HG02852 (cell line): ENCODE measurements at regions not wholly inside any gene's neighbourhood (a gene's known extent, or its start where the extent isn't known, plus 50 kb on each side); places are given as distances from the start of the nearest gene placed in this dataset.

Experiments used
- ATAC-seq: cut with Tn5 transposase; IDR thresholded peaks from one replicate; pipeline ENCODE4 v1.9.1; 2021; ENCODE audit warnings: mild to moderate bottlenecking, moderate library complexity; ENCODE audit not compliant: unreplicated experiment

DNA sequence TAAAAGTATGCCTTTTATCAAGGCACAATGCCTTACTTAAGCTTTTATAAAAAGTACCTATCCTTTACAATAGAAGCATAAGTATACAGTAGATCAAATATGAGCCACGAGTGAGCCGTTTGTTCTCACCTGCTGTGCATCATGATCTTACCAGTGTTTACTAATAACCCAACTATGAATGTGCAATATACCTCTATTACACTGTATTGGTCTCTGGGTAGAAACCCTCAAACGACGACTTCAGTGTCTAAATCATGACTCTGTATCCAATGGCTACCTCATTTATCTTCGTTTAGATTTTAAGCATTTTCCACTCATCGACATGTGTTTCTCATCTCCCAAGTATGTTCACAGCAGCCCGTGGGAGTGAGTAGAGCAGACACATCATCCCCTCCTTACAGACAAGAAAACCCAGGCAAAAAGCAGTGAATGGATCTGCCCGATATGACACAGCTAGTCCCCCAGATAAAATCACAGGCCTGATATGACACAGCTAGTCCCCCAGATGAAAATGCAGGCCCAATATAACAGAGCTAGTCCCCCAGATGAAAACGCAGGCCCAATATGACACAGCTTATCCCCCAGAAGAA is 279.8 kb downstream of the TNS1 start:
- ATAC-seq, result no peak

- ATAC-seq, result no peak
Observed at GRCh38 chr2:217717646-217718045, 285.1 kb downstream of the TNS1 start.

DNA sequence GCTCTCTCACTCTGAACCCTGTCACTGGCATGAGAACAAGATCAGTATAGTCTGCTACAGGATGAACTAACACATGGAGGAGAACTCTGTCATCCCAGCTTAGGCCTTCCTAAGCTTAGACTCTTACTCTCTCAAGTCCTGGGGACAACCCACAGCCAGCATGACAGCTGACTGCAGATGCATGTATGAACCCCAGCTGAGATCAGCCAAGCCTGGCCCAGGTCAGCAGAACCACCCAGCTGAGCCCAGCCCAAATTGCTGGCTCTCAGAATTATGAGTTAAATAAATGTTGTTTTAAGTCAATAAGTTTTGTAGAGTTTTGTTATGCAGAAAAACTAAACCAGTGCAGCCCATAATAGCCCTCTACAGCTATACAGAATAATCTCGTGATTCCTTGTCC is 287.3 kb downstream of the TNS1 start:
- no peak for ATAC-seq

DNA sequence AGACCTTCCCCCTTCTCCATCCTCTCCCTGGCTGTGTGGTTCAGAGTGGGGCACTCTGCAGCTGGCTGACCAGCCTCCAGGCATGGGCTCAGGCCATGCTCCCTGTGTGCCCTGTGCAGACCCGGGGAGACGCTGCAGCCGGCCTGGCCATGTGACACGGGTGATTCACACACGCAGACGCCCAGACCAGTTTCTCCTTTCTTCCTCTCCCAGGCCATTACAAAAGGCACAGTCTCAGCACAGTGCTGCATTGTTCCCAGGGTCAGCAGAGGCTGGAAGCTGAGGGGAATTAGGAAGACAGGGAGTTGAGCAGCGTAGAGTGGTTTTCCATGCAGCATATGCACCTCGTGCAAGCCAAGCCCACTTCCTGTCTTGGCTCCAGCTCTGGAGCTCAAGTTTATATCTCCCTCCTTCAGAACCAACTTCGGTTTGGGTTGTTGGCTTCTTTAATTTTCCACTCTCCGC is 288.5 kb downstream of the TNS1 start:
- no peak for ATAC-seq

DNA sequence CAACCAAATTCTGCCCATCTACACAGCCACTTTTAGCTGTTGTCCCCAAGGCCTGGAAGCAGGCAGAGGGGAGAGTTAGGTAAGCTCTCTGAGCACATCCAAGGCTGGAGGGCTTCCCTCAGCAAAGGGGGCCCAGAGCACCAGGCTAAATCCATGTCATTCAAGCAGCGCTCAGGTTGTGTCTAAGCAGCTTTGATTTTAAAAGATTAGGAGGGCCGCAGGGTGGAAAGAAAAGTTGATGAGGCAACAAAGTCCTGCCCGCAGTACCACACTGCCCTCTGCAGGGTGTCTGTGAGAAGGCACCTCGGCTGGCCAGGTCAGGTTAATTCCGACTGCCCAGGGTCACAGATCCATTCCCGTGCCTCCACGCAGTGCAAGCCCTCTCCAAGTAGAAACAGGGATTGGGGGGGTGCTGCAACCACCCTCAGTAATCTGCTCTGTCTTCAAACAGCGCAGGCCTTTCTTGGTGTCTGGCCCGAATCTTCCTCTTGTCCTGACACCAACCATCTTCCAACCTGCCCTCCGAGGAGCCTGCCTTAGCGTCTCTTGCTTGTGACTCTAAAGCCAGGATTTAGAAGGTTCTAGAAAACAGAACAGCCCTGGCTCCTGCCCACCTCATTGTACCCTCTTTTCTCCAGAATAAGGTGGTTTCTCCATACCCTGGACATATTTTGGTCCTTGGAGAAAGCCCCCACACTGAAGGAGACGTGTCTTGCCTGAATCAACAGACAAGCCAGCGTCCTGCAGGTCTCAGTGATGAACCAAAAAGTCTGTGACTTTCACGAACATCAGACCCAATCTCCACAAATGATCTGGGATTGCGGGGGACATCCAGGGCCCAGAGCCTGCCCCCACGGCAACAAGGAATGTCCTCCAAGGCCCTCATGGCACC is 289.2 kb downstream of the TNS1 start:
- peak; percentile 65 for ATAC-seq

DNA sequence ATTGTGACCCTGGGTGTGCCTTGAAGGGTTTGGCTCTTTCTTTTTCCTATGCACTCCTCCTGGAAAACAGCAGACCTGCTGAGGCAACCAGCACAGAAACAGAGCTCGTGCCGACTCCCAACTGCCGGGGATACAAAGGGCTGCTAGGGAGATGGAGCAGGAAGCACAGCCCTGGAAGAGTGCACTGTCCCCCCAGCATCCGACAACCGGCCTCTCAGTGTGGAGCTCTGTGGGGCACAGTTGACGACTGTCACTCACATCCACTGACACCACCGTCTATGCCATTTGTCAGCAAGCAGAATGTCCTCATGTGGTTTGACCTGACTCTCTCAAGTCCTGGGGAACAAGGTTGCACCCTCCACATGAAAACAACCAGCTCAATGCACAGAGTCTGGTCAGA is 290.4 kb downstream of the TNS1 start:
- ATAC-seq, result no peak

- ATAC-seq, result no peak
Observed at GRCh38 chr2:217711188-217711587, 291.6 kb downstream of the TNS1 start.

- ATAC-seq, result no peak
Observed at GRCh38 chr2:217710211-217710765, 292.5 kb downstream of the TNS1 start.

DNA sequence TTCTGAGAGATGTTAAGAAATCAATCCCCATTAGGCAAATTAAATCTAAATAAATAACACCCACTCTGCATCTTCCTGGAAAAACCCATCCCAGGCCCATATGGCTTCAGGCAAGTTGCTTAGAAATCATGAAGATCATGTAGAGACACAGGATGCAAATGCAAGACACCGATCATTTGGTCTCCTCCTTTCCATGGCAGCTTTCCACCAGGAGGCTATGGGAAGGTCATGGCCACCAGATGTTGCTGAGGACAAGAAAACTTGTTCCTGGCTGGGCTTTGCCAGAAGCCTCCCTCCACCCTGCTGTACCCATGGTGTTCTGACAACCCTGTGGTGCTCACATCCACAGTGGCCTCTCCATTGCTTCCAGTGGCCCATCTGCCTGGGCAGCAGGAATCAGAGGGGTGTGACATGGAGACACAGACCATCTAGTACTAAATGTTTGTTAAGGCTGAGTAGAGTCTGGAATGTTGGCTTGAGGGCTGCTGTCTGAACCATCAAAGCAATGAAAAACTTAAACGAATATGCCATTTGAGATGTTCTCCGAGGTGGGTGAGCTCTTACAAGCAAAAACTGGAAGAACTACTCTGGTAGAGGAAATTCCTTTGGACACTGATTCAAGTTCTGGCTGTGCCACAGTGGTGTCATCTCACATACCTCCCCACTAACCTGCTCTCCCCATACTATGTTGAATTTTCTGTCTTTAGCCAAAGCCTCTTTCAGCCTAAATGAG is 293.2 kb downstream of the TNS1 start:
- no peak for ATAC-seq

- ATAC-seq, result no peak
Observed at GRCh38 chr2:217707131-217707611, 295.6 kb downstream of the TNS1 start.

GRCh38 chr2:217706513-217706912 is 296.3 kb downstream of the TNS1 start:
- ATAC-seq, result no peak

DNA sequence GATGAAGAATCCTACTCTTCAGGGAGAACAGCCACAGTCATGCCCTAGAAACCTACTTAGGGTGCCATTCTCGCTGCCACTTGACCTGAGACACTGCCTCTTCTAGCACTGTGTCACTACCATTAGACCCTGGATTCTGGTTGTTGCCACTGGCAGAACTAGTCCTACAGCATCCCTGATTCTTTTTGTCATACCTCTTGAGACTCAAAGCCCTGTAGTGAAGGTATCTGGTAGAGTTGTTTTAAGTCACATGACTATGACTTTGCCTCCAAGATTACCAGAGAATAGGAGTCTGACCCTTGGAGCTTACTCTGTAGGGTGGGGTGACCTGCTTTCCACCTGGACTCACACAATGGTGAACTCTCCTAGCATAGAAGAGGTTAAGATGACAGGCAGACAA is 296.7 kb downstream of the TNS1 start:
- no peak for ATAC-seq

GRCh38 chr2:217705461-217705860 is 297.3 kb downstream of the TNS1 start:
- no peak for ATAC-seq

DNA sequence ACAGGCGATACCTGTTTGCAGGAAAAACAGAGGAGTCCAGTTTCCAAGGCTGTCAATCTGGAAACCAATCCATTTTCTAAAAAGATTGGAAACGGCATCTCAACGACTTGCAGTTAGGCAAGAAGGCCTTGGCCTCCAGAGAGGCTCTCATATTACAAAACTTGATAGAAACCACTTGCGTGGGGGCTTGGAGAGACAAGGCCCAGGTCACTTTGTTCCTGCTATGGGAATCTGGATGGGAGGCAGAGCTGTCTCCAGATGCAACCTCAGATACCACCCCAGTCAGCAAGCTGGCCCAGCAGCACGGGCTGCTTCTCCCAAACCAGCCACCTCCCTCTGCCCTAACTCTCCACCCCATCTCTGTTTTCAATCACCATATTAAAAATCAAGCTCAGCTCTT is 298.8 kb downstream of the TNS1 start:
- no peak for ATAC-seq

DNA sequence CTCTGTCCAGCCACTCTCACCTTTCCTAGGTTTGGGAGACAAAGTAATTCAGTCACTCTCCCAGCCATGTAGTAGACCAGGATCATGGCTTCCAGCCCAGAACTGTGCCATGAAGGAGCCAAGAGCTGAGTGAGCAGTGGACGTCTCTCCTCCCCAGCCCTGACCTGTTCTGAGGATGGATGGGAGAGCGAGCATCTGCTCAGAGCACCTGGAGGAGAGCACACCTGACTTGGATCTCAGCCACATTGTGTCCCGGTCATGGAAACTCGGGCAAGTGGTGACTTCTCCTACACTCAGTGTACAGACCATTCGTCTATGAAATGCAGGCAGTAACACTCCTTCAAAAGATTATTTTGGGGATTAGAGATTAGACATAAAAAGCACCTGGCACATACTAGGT is 299.7 kb downstream of the TNS1 start:
- no peak for ATAC-seq

GRCh38 chr2:217701622-217702021 is 301.2 kb downstream of the TNS1 start:
- ATAC-seq, result no peak

GRCh38 chr2:217698691-217699090 is 304.1 kb downstream of the TNS1 start:
- ATAC-seq, result no peak

DNA sequence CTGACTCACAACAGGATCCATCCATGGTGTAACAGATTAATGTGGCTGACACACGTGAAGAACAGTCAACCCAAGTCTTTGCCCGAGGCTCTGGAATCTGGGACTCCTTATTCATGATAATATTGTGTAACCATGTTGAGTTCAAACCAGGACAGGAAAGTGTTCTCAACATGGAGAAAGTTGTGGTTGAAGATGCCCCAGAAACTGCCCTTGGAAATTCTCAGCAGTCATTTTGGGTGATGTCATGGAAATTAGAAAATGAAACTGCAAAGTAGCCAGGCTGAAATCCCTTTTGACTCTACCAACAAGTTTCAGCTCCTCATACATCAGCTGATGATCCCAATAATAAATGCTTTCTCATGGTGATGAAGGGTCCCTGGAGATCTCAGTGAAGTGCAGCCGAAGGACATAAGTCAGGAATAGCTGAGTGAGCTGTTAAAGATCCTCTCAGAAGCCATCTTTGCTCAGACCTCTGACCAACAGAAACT is 307.7 kb downstream of the TNS1 start:
- no peak for ATAC-seq

DNA sequence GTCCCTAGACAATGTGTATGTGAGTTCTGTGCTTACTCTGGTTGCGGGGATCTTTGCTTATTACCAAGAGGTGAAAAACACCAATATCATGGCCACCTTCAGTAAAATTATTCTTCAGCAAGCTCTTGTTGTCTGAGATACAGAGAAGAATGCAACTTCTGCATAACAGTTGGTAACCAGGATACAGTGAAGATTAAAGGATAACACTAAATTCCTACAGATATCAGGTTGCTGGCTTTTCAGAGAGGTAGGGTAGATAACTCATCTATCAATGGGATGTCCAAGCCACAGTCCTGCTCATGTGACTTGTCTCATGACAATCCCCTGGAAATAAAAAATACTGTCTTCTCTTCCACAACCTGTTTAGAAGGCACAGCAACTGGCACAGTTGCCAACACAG is 308.5 kb downstream of the TNS1 start:
- ATAC-seq, result no peak

DNA sequence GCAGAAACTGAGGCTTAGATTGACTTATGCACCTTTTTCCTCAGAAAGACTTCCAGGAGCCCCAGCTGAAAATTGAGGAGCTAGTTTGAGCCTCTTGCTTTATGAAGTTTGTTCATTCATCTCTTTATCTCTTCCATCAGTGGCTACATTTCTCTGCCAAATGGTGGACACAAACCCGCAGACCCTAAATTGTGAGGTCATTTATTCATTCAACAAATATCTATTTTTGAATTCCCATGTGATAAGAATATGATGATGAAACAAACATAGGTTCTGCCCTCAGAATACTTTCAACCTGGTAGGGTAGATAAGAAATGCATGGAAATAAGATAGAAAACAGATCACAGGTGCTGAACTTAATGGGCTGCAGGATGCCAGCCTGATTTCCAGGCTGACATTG is 309.4 kb downstream of the TNS1 start:
- ATAC-seq, result no peak
